Bronchial epithelial cell (primary cell): ENCODE measurements at regions not wholly inside any gene's neighbourhood (a gene's known extent, or its start where the extent isn't known, plus 50 kb on each side); places are given as distances from the start of the nearest gene placed in this dataset.
"Not testable (repeated sequence)": the region's sequence is repeated elsewhere in the genome, so short reads cannot be mapped to it uniquely, and the experiment has no call there.

ENCODE experiments used
- DNase-seq: peaks from one replicate; pipeline ENCODE4 v3.0.0-alpha.2; 2010; ENCODE audit warnings: low read depth
- FAIRE-seq: peaks from 2 replicates; lab custom pipeline; 2011; peaks lifted over from hg19 to GRCh38; lab: Jason Lieb, UNC
- H3K27me3 ChIP-seq: 2 replicates; pipeline ENCODE4 v1.5.1; 2011; ENCODE audit warnings: low read length; ENCODE audit not compliant: control insufficient read depth, insufficient read depth
- H3K36me3 ChIP-seq: 2 replicates; pipeline ENCODE4 v1.5.1; 2011; ENCODE audit warnings: low read length; ENCODE audit not compliant: control insufficient read depth, insufficient read depth
- H3K4me3 ChIP-seq: 2 replicates; pipeline ENCODE4 v1.5.1; 2011; ENCODE audit warnings: mild to moderate bottlenecking, low read depth, low read length, control low read depth
- CTCF ChIP-seq: IDR thresholded peaks from 2 replicates; pipeline ENCODE4 v1.5.1; 2011; ENCODE audit warnings: mild to moderate bottlenecking, moderate library complexity, low read length, control low read depth, inconsistent platforms; ENCODE audit not compliant: insufficient read depth, severe bottlenecking

- no peak overlapping the region for H3K4me3 ChIP-seq
- no peak for DNase-seq
- TF ChIP-seq CTCF = no peak
- no peaks in the 10 kb centered on the region for H3K36me3 ChIP-seq
- H3K27me3 ChIP-seq = peaks cover 5% of the 10 kb centered on the region
- FAIRE-seq = no peak
Measured at GRCh38 chr15:62517541-62517940, 352.5 kb upstream of the C2CD4B start.

- not testable (repeated sequence) for DNase-seq, FAIRE-seq, H3K36me3 ChIP-seq, H3K4me3 ChIP-seq, H3K27me3 ChIP-seq
Measured at GRCh38 chr15:62518666-62519065, 353.6 kb upstream of the C2CD4B start.

GRCh38 chr15:62519900-62520299 lies 354.8 kb upstream of the C2CD4B start:
- no peak for DNase-seq
- Histone ChIP-seq H3K4me3 (no peak overlapping the region), H3K27me3 (peaks cover 5% of the 10 kb centered on the region), H3K36me3 (no peaks in the 10 kb centered on the region)
- TF ChIP-seq CTCF = no peak
- FAIRE-seq = no peak

- TF ChIP-seq CTCF = no peak
- no peaks in the 10 kb centered on the region for H3K36me3 ChIP-seq
- no peak overlapping the region for H3K4me3 ChIP-seq
- FAIRE-seq = no peak
- peaks cover 5% of the 10 kb centered on the region for H3K27me3 ChIP-seq
- DNase-seq = no peak
Measured at GRCh38 chr15:62520887-62521286, 355.8 kb upstream of the C2CD4B start.

GRCh38 chr15:62521396-62521795 lies 356.3 kb upstream of the C2CD4B start:
- FAIRE-seq (no peak), DNase-seq (no peak)
- Histone ChIP-seq H3K27me3 (peaks cover 5% of the 10 kb centered on the region), H3K4me3 (no peak overlapping the region), H3K36me3 (no peaks in the 10 kb centered on the region)
- TF ChIP-seq CTCF = no peak

- no peaks in the 10 kb centered on the region for H3K36me3 ChIP-seq
- H3K27me3 ChIP-seq = peaks cover 1% of the 10 kb centered on the region
- no peak overlapping the region for H3K4me3 ChIP-seq
- FAIRE-seq = no peak
- no peak for DNase-seq
- no peak for TF ChIP-seq CTCF
Measured at GRCh38 chr15:62524848-62525247, 359.8 kb upstream of the C2CD4B start.
